Common myeloid progenitor, CD34-positive (primary cell): ENCODE measurements at regions not wholly inside any gene's neighbourhood (a gene's known extent, or its start where the extent isn't known, plus 50 kb on each side); places are given as distances from the start of the nearest gene placed in this dataset.

Experiments used
- CTCF ChIA-PET: fragments of 350-600 bp; sonication (Branson Sonifier 250); formaldehyde crosslinking; loops from one replicate; lab custom pipeline; 2021; ENCODE audit warnings: antibody characterized with exemption; lab: Charles Lee
- POLR2A ChIA-PET: fragments of 350-600 bp; sonication (Branson Sonifier 250); formaldehyde crosslinking; loops from one replicate; lab custom pipeline; 2021; ENCODE audit warnings: antibody characterized with exemption; lab: Charles Lee
- DNase-seq, 3 donors: peaks; one replicate each; pipeline versions ENCODE4 v3.0.0 to v3.0.0-alpha.2; 2013
- H3K27ac ChIP-seq, 2 experiments: 1 replicate in 1 of 2; 2 replicates in 1 of 2; pipeline ENCODE4 v1.7.0; 2013; ENCODE audit warnings: inconsistent platforms in 2 of 2, low read length in 2 of 2, mild to moderate bottlenecking in 2 of 2, low read depth in 1 of 2, moderate library complexity in 1 of 2; ENCODE audit not compliant: severe bottlenecking in 2 of 2, insufficient read depth in 1 of 2, poor library complexity in 1 of 2
- H3K27me3 ChIP-seq, 5 experiments: replicated peaks in 2 of 5; 1 replicate in 3 of 5; 2 replicates in 2 of 5; pipeline versions ENCODE4 v1.6.1 to v1.7.0; 2013; ENCODE audit warnings: low read length in 4 of 5, mild to moderate bottlenecking in 2 of 5, moderate library complexity in 2 of 5, inconsistent platforms in 1 of 5; ENCODE audit not compliant: insufficient read depth in 5 of 5, control insufficient read depth in 4 of 5
- H3K36me3 ChIP-seq, 4 experiments: 1 replicate in 2 of 4; 2 replicates in 2 of 4; pipeline versions ENCODE4 v1.6.1 to v1.7.0; 2013; ENCODE audit warnings: low read length in 3 of 4, control low read depth in 1 of 4, mild to moderate bottlenecking in 1 of 4; ENCODE audit not compliant: control insufficient read depth in 4 of 4, insufficient read depth in 4 of 4
- H3K4me1 ChIP-seq, 4 experiments: 1 replicate in 3 of 4; 2 replicates in 1 of 4; pipeline versions ENCODE4 v1.6.1 to v1.7.1; 2013; ENCODE audit warnings: low read length in 3 of 4, mild to moderate bottlenecking in 3 of 4, control low read depth in 1 of 4, inconsistent platforms in 1 of 4, moderate library complexity in 1 of 4; ENCODE audit not compliant: control insufficient read depth in 4 of 4, insufficient read depth in 4 of 4; ENCODE audit errors: control extremely low read depth in 1 of 4
- H3K4me3 ChIP-seq, 7 experiments: 1 replicate in 4 of 7; 2 replicates in 3 of 7; pipeline versions ENCODE4 v1.5.1 to v1.7.0; 2013; ENCODE audit warnings: mild to moderate bottlenecking in 7 of 7, low read length in 6 of 7, moderate library complexity in 6 of 7, inconsistent platforms in 2 of 7, low read depth in 2 of 7, control low read depth in 1 of 7; ENCODE audit not compliant: insufficient read depth in 4 of 7, control insufficient read depth in 1 of 7; ENCODE audit errors: extremely low read depth in 1 of 7
- H3K9me3 ChIP-seq, 5 experiments: 1 replicate in 4 of 5; 2 replicates in 1 of 5; pipeline versions ENCODE4 v1.6.1 to v1.7.1; 2013; ENCODE audit warnings: low read length in 4 of 5, mild to moderate bottlenecking in 2 of 5, inconsistent platforms in 1 of 5, low read depth in 1 of 5, moderate library complexity in 1 of 5; ENCODE audit not compliant: control insufficient read depth in 4 of 5, insufficient read depth in 2 of 5; ENCODE audit errors: control extremely low read depth in 1 of 5
- WGBS: methylation state at CpG from one replicate; pipeline ENCODE4 v1.1.5; 2013; ENCODE audit not compliant: insufficient coverage; 5-methylcytosine and 5-hydroxymethylcytosine counted together

DNA sequence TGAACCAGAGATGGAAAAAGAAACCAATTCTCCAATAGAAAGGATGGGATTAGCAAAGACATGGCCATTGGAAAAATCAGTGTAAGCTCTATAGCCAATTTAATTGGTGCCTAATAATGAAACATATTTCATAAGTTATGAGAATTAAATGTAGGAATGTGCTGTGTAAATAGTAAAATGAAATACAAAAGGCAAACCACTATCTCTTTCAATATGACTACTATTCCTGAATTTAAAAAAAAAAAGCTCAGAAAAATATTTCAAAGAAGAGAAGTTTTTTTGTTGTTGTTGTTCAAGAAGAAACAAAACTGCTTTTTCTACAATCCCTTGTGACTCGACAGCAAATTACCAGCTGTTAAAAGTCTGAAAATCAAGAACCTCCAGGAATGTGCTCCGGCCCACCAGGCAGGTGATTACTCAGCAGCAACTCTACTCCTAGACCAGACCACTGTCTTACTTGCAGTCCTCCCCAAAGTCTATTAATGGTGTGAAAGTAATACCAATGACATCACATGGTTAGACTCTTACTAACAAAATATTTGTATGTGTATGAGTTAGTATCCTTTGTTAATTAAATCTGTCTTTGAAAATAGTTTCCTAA is 362.4 kb downstream of the KCTD12 start:
- no peaks in the 10 kb centered on the region for H3K9me3 ChIP-seq
- no peak for DNase-seq
- no peak overlapping the region for H3K27ac ChIP-seq
- WGBS = no CpG with 5 or more reads among the region's 2 CpGs
- ChIA-PET POLR2A (no interaction called here), CTCF (interaction anchor here (0.7 kb wide), 1 partner anchor 85 kb away, joined by 3 read pairs; no protein-coding TSS in a partner anchor)
- H3K4me3 ChIP-seq = no peak overlapping the region
- H3K36me3 ChIP-seq = no peaks in the 10 kb centered on the region
- no peaks in the 10 kb centered on the region for H3K27me3 ChIP-seq
- no peaks in the 10 kb centered on the region for H3K4me1 ChIP-seq

DNA sequence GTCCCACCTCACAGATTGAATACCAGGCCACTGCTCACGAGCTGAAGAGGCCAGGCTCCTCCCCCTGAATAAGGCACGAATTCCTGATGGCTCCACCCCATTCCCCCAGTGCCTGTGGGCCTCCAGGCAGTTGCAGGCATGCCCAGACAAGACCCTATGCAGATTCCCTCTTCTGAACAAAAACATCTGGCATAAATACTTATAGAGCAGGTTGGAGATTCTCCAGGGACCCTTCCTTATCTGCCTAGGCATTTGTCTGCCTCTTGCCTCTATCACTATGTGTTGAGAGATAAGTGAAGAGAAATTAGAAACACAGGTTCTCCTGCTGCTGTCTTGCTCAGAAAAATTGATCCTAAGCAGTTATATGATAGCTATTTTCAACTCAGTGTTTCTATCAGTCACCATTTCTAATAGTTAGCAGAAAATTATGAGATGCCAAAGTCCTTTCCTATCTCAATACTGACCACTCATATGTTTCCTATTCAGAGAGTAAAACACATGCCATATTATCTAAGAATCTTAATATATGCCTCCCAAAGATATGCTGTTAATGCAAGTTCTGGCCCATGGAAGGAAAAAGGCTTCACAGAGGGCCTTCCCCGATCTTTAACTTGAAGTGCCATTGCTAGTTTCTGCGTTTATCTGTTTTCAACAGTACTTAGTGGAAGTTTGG is 364.0 kb downstream of the KCTD12 start:
- Histone ChIP-seq H3K4me1 (no peaks in the 10 kb centered on the region), H3K27ac (no peak overlapping the region), H3K9me3 (no peaks in the 10 kb centered on the region), H3K4me3 (no peak overlapping the region), H3K27me3 (no peaks in the 10 kb centered on the region), H3K36me3 (no peaks in the 10 kb centered on the region)
- DNase-seq = no peak
- ChIA-PET POLR2A (no interaction called here), CTCF (no interaction called here)
- WGBS = 100% methylated on average over 2 of the region's 4 CpGs

DNA sequence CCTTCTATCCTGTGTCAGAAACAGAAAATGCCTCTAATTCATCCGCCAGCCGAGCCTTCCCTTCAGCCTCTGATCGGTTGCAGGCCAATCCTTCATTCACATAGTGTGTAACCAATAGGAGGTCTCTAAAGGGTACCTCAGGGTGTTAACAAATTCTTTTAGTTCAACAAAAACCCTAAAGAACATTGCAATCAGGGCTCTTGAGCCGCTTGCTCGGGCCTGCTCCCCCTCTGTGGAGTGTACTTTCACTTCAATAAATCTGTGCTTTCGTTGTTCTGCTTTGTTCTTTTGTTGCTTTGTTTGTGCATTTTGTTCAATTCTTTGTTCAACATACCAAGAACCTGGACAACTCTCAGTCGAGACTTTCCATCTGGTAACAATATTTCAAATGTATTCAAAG is 366.5 kb downstream of the KCTD12 start:
- no peaks in the 10 kb centered on the region for H3K9me3 ChIP-seq
- CTCF ChIA-PET = no interaction called here
- no peak for DNase-seq
- H3K27me3 ChIP-seq = no peaks in the 10 kb centered on the region
- POLR2A ChIA-PET = no interaction called here
- no peak overlapping the region for H3K27ac ChIP-seq
- 100% methylated on average over 3 of the region's 7 CpGs for WGBS
- H3K36me3 ChIP-seq = no peaks in the 10 kb centered on the region
- H3K4me1 ChIP-seq = peaks cover 0 to 2% (median 0%) of the 10 kb centered on the region in 4 experiments
- no peak overlapping the region for H3K4me3 ChIP-seq

DNA sequence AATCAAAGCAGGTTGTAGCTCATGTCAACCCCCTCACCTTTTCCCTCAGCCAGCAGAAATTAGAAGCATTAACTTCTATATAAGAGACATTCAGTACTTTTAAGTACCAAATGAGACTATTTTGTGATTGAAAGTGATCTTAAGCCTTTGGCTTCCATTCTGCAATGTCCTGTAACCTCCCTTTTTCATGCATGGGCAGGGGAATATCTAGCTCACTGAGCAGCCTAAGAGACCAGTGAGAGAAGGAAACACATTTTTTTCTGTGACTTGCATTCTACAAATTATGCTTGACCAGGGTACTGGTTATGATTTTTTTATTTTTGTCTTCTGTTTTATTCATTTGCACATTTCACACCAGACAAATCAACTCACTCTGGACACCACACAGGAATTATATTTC is 369.6 kb downstream of the KCTD12 start:
- H3K9me3 ChIP-seq = no peaks in the 10 kb centered on the region
- no peak overlapping the region for H3K27ac ChIP-seq
- H3K36me3 ChIP-seq = no peaks in the 10 kb centered on the region
- no peaks in the 10 kb centered on the region for H3K27me3 ChIP-seq
- no peak for DNase-seq
- CTCF ChIA-PET = no interaction called here
- H3K4me1 ChIP-seq = peaks cover 0 to 15% (median 0%) of the 10 kb centered on the region in 4 experiments
- POLR2A ChIA-PET = no interaction called here
- no peak overlapping the region for H3K4me3 ChIP-seq

DNA sequence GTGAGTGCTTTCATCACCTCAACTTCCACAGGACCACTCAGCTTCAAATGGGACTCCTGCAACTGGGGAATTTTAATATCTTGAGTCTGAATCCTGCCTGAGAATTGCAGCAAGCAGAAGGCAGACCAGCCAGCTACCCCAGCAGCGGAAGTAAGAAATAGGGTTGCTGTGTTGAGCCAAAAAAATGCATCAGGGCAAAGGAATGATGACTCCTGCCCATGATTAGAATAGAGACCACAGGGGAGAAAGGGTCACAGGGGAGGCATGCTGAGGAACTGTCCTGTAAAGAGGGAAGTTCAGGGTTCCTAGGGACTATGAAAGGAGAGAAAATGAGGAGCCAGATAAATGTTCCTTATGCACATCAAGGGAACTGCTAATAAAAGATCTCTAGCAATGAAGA is 370.2 kb downstream of the KCTD12 start:
- WGBS = 91% methylated on average over 1 of the region's 1 CpG
- Histone ChIP-seq H3K4me3 (no peak overlapping the region), H3K36me3 (no peaks in the 10 kb centered on the region), H3K9me3 (no peaks in the 10 kb centered on the region), H3K27ac (no peak overlapping the region), H3K4me1 (peaks cover 0 to 15% (median 0%) of the 10 kb centered on the region in 4 experiments), H3K27me3 (no peaks in the 10 kb centered on the region)
- ChIA-PET CTCF (no interaction called here), POLR2A (no interaction called here)
- DNase-seq = no peak

DNA sequence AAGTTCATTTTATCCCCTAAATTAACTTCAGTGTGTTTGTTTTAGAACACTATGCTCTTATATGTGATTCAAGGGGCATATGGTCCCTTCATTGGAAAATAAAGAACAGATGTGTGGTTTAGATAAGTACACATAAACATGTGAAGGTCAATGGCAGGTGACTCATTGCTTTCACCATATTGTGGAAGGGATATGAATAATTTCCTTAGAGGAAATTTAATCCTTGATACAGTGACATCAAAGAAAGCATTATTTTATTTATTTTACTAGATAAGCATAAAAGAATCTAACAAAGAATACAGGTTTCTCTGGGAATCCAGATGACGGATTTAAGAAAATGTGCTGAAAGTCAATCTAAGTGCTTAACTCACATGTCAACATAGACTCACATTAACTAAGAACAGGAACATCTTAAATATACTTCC is 373.5 kb downstream of the KCTD12 start:
- H3K27me3 ChIP-seq = no peaks in the 10 kb centered on the region
- 40% methylated on average over 1 of the region's 1 CpG for WGBS
- peak overlapping the region in 1 of 2 experiments; percentile 39 for H3K27ac ChIP-seq
- POLR2A ChIA-PET = no interaction called here
- H3K9me3 ChIP-seq = no peaks in the 10 kb centered on the region
- CTCF ChIA-PET = no interaction called here
- no peaks in the 10 kb centered on the region for H3K36me3 ChIP-seq
- peak; percentile 82 to 95 (median 93) for DNase-seq
- H3K4me1 ChIP-seq = peaks cover 0 to 15% (median 0%) of the 10 kb centered on the region in 4 experiments
- no peak overlapping the region for H3K4me3 ChIP-seq

DNA sequence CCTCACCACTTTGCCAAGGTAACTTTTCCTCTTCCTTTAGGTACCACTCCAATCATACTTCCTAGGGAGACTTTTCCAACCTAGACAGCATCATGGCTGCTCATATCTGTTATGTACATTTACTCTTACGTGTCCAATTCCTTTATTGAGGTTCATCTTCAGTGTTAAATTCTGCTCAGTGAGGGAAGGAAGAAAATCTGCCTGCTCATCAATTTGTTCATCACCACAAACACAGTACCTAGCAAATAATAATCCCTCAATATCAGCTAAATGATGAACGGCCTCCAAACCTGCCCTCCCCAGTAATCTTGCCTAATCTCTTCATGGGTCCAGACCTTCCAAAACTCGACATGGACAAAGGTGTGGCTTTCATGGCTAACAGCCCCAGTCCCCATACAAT is 380.8 kb downstream of the KCTD12 start:
- no peaks in the 10 kb centered on the region for H3K27me3 ChIP-seq
- DNase-seq = no peak
- H3K36me3 ChIP-seq = no peaks in the 10 kb centered on the region
- H3K4me3 ChIP-seq = no peak overlapping the region
- no peak overlapping the region for H3K27ac ChIP-seq
- H3K9me3 ChIP-seq = no peaks in the 10 kb centered on the region
- CTCF ChIA-PET = interaction anchor here (1.1 kb wide), 1 partner anchor 31 kb away, joined by 3 read pairs; no protein-coding TSS in a partner anchor
- H3K4me1 ChIP-seq = no peaks in the 10 kb centered on the region
- POLR2A ChIA-PET = no interaction called here
- 100% methylated on average over 2 of the region's 3 CpGs for WGBS
